Loucy (cell line): ENCODE measurements at regions not wholly inside any gene's neighbourhood (a gene's known extent, or its start where the extent isn't known, plus 50 kb on each side); places are given as distances from the start of the nearest gene placed in this dataset.

Source experiments
- EZH2phosphoT487 ChIP-seq: fragments of 200-600 bp; IDR thresholded peaks from 2 replicates; pipeline ENCODE4 v1.6.1; 2018; ENCODE audit warnings: antibody characterized with exemption, mild to moderate bottlenecking, moderate library complexity, borderline replicate concordance
- TF ChIP-seq, protein P1 (sequence below): fragments of 200-600 bp; sonication (generic); conservative IDR thresholded peaks from 2 replicates; pipeline ENCODE4 v1.5.1; 2014; ENCODE audit warnings: mild to moderate bottlenecking, antibody characterized with exemption, low read length

DNA sequence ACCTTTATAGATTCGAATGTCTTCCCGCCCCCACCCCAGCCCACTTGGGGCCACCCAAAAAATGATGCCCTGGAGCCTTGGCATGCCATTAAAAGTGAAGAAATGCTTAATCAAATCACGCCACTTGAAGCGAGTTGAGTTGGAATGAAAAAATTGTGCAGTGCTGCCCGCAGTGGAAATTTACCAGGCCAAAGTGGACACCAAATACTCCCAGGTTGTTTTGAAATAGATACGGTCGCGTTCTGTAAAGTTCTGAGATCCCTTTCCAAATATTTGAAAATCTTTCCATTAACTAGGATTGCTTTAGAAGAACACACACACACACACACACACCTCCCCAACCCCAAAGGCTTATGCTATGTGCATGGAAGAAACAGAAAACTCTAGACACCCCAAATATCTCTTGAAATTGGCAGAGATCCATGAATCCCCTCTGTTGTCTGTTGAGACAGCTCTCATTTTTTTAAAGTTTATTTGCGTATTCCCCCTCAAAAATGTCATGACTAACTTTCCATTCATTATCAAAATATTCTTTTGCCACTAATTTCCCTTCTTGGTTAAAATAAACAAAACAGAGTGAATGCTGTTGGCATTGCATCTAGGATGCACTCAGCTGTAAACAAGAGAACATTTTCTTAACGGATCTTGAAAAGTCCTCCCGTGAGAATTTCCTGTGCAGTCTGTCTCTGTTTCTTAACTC, 142.3 kb upstream of the KCNE2 start:
- TF ChIP-seq, protein P1, sequence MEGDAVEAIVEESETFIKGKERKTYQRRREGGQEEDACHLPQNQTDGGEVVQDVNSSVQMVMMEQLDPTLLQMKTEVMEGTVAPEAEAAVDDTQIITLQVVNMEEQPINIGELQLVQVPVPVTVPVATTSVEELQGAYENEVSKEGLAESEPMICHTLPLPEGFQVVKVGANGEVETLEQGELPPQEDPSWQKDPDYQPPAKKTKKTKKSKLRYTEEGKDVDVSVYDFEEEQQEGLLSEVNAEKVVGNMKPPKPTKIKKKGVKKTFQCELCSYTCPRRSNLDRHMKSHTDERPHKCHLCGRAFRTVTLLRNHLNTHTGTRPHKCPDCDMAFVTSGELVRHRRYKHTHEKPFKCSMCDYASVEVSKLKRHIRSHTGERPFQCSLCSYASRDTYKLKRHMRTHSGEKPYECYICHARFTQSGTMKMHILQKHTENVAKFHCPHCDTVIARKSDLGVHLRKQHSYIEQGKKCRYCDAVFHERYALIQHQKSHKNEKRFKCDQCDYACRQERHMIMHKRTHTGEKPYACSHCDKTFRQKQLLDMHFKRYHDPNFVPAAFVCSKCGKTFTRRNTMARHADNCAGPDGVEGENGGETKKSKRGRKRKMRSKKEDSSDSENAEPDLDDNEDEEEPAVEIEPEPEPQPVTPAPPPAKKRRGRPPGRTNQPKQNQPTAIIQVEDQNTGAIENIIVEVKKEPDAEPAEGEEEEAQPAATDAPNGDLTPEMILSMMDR: no peak
- TF ChIP-seq EZH2phosphoT487: no peak
